Activated CD4-positive, alpha-beta T cell treated with anti-CD3 and anti-CD28 coated beads for 1 hour (primary cell): ENCODE measurements at regions not wholly inside any gene's neighbourhood (a gene's known extent, or its start where the extent isn't known, plus 50 kb on each side); places are given as distances from the start of the nearest gene placed in this dataset.
"Not testable (repeated sequence)": the region's sequence is repeated elsewhere in the genome, so short reads cannot be mapped to it uniquely, and the experiment has no call there.

Experiments used
- DNase-seq: peaks from one replicate; pipeline ENCODE4 v3.0.0-alpha.2; 2020

- not testable (repeated sequence) for DNase-seq
Observed at GRCh38 chr4:3631544-3632266, 99.5 kb upstream of the LRPAP1 start.

GRCh38 chr4:3630598-3631543 is 98.6 kb upstream of the LRPAP1 start:
- no peak for DNase-seq

- no peak for DNase-seq
Observed at GRCh38 chr4:3630136-3630597, 97.9 kb upstream of the LRPAP1 start.

GRCh38 chr4:3629665-3630064 is 97.4 kb upstream of the LRPAP1 start:
- DNase-seq, result no peak

- not testable (repeated sequence) for DNase-seq
Observed at GRCh38 chr4:3629176-3629575, 97.0 kb upstream of the LRPAP1 start.

- no peak for DNase-seq
Observed at GRCh38 chr4:3628868-3629175, 96.6 kb upstream of the LRPAP1 start.

GRCh38 chr4:3627967-3628867 is 96.0 kb upstream of the LRPAP1 start:
- not testable (repeated sequence) for DNase-seq

GRCh38 chr4:3627456-3627855 is 95.2 kb upstream of the LRPAP1 start:
- DNase-seq, result not testable (repeated sequence)

- DNase-seq, result not testable (repeated sequence)
Observed at GRCh38 chr4:3626131-3626884, 94.1 kb upstream of the LRPAP1 start.

GRCh38 chr4:3625286-3625875 is 93.2 kb upstream of the LRPAP1 start:
- not testable (repeated sequence) for DNase-seq

GRCh38 chr4:3623809-3624329 is 91.6 kb upstream of the LRPAP1 start:
- DNase-seq, result not testable (repeated sequence)

- no peak for DNase-seq
Observed at GRCh38 chr4:3623106-3623505, 90.9 kb upstream of the LRPAP1 start.

GRCh38 chr4:3620365-3620764 is 88.1 kb upstream of the LRPAP1 start:
- not testable (repeated sequence) for DNase-seq

GRCh38 chr4:3619698-3620097 is 87.5 kb upstream of the LRPAP1 start:
- not testable (repeated sequence) for DNase-seq

GRCh38 chr4:3618341-3618740 is 86.1 kb upstream of the LRPAP1 start:
- not testable (repeated sequence) for DNase-seq

- no peak for DNase-seq
Observed at GRCh38 chr4:3615386-3616286, 83.4 kb upstream of the LRPAP1 start.

- DNase-seq, result no peak
Observed at GRCh38 chr4:3614731-3614980, 82.4 kb upstream of the LRPAP1 start.

- no peak for DNase-seq
Observed at GRCh38 chr4:3613967-3614730, 81.9 kb upstream of the LRPAP1 start.

- no peak for DNase-seq
Observed at GRCh38 chr4:3612934-3613333, 80.7 kb upstream of the LRPAP1 start.

- DNase-seq, result no peak
Observed at GRCh38 chr4:3612281-3612680, 80.1 kb upstream of the LRPAP1 start.
